ENCODE measurements at regions not wholly inside any gene's neighbourhood (a gene's known extent, or its start where the extent isn't known, plus 50 kb on each side); places are given as distances from the start of the nearest gene placed in this dataset.

DNA sequence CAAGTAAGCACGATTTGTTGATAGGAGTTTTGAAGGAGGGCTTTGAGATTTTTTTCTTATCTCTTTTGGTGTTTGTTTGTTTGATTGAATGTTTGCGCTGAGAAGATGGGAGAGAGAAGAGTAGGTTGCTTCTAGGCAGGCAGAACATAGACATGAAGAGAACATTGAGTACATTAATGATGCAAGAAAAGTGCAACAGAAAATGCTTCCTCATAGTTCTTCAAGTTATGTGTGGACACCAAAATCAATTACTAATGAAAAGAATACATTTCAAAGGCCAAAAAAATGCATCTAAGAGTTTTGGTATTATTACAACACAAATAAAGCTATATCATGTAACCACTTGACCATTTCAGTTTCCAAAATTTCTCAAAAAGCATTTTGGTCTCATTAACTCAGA lies 191.0 kb upstream of the PPARGC1A start:
- Mint-ChIP-seq H3K4me1 (no peaks in the 10 kb centered on the region), H3K4me3 (no peak overlapping the region), H3K36me3 (ENCODE audit: low read depth) (no peaks in the 10 kb centered on the region), H3K27me3 (ENCODE audit: low read depth) (no peaks in the 10 kb centered on the region), H3K9me3 (no peaks in the 10 kb centered on the region), H3K27ac (ENCODE audit: unreplicated experiment) (no peak overlapping the region)
- no peak for TF ChIP-seq CTCF (conservative IDR thresholded peaks at IDR 0.05)
- no peak for DNase-seq (ENCODE audit: low read depth, low spot score)

DNA sequence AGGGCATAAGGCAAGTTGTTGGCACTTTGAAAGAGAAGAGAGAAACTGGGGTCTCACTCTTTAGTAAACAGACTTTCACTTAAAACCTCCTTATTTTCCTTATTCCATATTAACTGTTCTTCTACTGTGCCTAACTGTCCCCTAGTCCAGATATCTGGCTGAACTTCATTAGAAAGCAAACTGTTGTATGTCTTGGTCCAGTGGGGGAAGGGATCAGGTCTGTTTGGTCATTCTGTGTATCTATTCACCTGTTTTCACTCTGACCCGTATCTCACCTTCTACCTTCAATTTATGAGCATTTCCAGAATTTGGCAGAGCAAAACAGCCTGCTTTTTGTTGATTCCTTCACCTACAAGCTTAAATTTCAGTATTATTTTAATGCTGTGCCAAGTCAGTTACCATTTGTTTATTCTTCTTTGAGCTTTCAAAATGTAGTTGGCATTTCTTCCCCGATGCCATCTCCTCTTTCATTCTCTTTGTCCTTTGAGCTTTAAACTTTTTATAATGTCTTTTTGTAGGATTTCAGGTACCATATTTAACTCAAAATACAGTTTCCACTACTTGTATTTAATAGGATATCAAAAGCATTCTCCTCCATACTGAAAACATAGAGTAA lies 188.6 kb upstream of the PPARGC1A start:
- Mint-ChIP-seq H3K36me3 (ENCODE audit: low read depth) (no peaks in the 10 kb centered on the region), H3K4me3 (no peak overlapping the region), H3K4me1 (no peaks in the 10 kb centered on the region), H3K27me3 (ENCODE audit: low read depth) (no peaks in the 10 kb centered on the region), H3K9me3 (peaks cover 5% of the 10 kb centered on the region), H3K27ac (ENCODE audit: unreplicated experiment) (no peak overlapping the region)
- DNase-seq (ENCODE audit: low read depth, low spot score), result no peak
- TF ChIP-seq CTCF (conservative IDR thresholded peaks at IDR 0.05), result no peak

DNA sequence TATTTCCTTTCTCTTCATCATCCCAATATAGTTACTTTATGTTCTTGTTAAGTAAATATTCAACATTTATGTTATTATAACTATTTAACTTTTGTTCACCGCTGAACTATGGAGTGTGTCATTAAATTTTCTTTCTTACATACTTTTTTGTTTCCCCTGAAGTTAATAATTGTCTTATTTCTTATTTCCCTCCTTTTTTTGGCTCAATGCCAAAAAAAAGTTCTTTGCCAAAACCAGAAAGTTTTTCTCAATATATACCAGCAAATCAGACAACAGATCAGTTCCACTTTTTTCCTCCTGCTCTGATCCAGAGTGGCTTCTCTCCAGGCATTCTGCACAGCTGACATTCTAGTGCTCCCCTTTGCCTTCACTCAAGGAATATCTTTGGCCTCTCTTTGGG lies 187.0 kb upstream of the PPARGC1A start:
- DNase-seq (ENCODE audit: low read depth, low spot score), result no peak
- H3K4me1 Mint-ChIP-seq, result no peaks in the 10 kb centered on the region
- H3K9me3 Mint-ChIP-seq, result peaks cover 5% of the 10 kb centered on the region
- H3K4me3 Mint-ChIP-seq, result no peak overlapping the region
- H3K27ac Mint-ChIP-seq (ENCODE audit: unreplicated experiment), result no peak overlapping the region
- H3K27me3 Mint-ChIP-seq (ENCODE audit: low read depth), result no peaks in the 10 kb centered on the region
- H3K36me3 Mint-ChIP-seq (ENCODE audit: low read depth), result no peaks in the 10 kb centered on the region
- TF ChIP-seq CTCF (conservative IDR thresholded peaks at IDR 0.05), result no peak

DNA sequence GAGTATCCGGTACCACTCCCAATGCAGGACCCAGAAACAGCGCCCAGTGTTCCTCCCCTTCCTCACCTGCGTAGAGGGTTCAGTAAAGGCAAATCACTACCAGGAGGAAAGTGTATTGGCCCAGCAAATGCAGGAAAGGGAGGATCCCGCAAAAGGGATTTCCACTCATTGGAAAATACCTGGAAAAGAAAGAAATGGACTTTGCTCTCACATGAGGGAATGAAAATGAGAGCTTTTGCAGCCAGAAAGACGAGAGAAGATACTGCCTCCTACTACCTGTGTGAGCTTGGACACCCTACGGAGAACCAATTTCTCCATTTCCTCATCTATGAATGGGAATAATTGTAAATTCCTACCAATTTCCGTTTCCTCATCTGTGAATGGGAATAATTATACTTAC lies 184.1 kb upstream of the PPARGC1A start:
- peaks cover 5% of the 10 kb centered on the region for H3K9me3 Mint-ChIP-seq

DNA sequence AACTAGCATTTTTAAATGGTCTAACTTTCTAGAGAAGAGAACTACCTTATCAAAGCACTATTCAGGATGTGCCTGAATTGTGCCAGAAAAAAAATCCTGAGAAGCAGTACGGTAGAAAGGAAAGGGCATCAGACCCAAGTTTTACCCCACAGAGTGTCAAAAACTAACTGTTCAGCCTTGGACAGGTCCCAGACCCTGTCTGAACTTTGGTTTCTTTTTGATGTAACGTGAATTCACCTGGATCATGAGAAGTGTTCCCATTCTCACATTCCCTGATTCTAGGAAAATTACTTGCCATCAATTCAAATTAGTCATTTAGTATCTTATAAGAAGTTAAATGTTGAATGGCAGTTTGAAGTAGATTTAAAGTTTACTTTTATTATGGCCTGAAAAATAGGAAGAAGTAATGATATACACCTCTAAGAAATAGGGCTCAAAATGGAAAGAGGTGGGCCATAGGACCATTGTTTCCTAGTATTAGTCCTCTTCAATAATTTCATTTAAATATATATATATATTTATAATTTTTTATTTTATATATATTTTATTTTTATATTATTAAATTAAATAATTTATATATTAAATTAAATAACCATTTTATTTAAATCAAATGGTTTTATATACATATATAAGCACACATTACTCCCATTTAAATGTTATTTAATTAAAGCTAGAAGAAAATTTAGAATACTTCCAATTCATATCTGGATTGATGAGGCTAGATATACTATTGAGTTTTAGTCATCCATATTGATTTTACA lies 181.9 kb upstream of the PPARGC1A start:
- Mint-ChIP-seq H3K4me3 (no peak overlapping the region), H3K36me3 (ENCODE audit: low read depth) (no peaks in the 10 kb centered on the region)

More for the DNA sequence above, 184.1 kb upstream of the PPARGC1A start:
- Mint-ChIP-seq H3K4me1 (no peaks in the 10 kb centered on the region), H3K36me3 (ENCODE audit: low read depth) (no peaks in the 10 kb centered on the region), H3K27me3 (ENCODE audit: low read depth) (no peaks in the 10 kb centered on the region), H3K27ac (ENCODE audit: unreplicated experiment) (no peak overlapping the region), H3K4me3 (no peak overlapping the region)
- no peak for TF ChIP-seq CTCF (conservative IDR thresholded peaks at IDR 0.05)
- DNase-seq (ENCODE audit: low read depth, low spot score), result no peak

More for the DNA sequence above, 181.9 kb upstream of the PPARGC1A start:
- no peak for TF ChIP-seq CTCF (conservative IDR thresholded peaks at IDR 0.05)
- Mint-ChIP-seq H3K27ac (ENCODE audit: unreplicated experiment) (no peak overlapping the region), H3K27me3 (ENCODE audit: low read depth) (no peaks in the 10 kb centered on the region), H3K9me3 (peaks cover 5% of the 10 kb centered on the region), H3K4me1 (no peaks in the 10 kb centered on the region)
- no peak for DNase-seq (ENCODE audit: low read depth, low spot score)
